ENCODE measurements at regions not wholly inside any gene's neighbourhood (a gene's known extent, or its start where the extent isn't known, plus 50 kb on each side); places are given as distances from the start of the nearest gene placed in this dataset.

DNA sequence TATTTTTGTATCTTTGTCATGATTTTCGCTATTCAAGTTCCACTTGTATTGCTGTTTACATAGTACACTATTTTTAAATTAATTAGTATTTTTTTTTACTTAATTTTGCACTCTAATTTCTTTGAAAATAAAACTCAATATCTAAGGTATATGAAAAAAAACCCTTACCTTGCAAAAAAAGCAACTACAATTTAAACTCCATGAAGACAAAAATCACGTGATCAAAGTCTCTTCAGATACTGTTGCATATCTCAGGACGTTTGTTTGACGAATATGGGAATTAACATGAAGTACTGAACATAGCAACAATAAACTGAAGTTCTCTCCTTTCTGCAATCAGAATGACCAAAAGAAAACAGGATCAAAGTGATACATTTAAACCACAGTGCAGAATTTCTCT lies 968.4 kb upstream of the SEL1L start:
- TF ChIP-seq, protein P1, sequence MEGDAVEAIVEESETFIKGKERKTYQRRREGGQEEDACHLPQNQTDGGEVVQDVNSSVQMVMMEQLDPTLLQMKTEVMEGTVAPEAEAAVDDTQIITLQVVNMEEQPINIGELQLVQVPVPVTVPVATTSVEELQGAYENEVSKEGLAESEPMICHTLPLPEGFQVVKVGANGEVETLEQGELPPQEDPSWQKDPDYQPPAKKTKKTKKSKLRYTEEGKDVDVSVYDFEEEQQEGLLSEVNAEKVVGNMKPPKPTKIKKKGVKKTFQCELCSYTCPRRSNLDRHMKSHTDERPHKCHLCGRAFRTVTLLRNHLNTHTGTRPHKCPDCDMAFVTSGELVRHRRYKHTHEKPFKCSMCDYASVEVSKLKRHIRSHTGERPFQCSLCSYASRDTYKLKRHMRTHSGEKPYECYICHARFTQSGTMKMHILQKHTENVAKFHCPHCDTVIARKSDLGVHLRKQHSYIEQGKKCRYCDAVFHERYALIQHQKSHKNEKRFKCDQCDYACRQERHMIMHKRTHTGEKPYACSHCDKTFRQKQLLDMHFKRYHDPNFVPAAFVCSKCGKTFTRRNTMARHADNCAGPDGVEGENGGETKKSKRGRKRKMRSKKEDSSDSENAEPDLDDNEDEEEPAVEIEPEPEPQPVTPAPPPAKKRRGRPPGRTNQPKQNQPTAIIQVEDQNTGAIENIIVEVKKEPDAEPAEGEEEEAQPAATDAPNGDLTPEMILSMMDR (conservative IDR thresholded peaks at IDR 0.05 in 1 of 2, IDR thresholded peaks at IDR 0.05 in 1 of 2; ENCODE audit: extremely low read depth in 1 of 2, insufficient read depth in 1 of 2, low read depth in 1 of 2, low read length in 2 of 2): no peak
- no peak for TF ChIP-seq EZH2 (IDR thresholded peaks at IDR 0.05; ENCODE audit: borderline replicate concordance, low read length)

All from mammary epithelial cell (primary cell).